HG03354 (cell line): ENCODE measurements at regions not wholly inside any gene's neighbourhood (a gene's known extent, or its start where the extent isn't known, plus 50 kb on each side); places are given as distances from the start of the nearest gene placed in this dataset.
"Not testable (repeated sequence)": the region's sequence is repeated elsewhere in the genome, so short reads cannot be mapped to it uniquely, and the experiment has no call there.

ENCODE experiments used
- ATAC-seq: cut with Tn5 transposase; IDR thresholded peaks from one replicate; pipeline ENCODE4 v1.9.1; 2021; ENCODE audit warnings: mild to moderate bottlenecking; ENCODE audit not compliant: unreplicated experiment, poor library complexity, severe bottlenecking

- ATAC-seq: no peak
These were observed 221.6 kb downstream of the NR2F1-AS1 start for GRCh38 chr5:93359296-93359959.

DNA sequence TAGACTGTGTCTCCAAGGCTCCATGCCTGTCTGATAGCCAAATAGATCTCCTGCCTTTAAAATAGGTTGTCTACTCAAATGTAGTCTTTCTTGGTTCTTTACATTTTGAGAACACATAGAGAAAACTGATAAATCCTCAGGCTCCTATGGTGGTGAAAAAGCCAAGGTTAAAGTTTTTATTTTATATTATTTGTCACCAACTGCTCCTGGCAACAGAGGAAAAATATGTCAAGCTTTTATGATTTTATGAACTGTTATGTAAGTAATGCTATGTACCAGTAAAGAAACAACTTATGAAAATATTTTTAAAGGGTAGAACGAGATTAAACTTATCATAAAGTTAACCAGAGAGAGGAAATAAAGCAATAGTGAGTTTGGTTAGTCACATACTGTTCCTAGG lies 222.8 kb downstream of the NR2F1-AS1 start:
- no peak for ATAC-seq

GRCh38 chr5:93357686-93358085 lies 223.3 kb downstream of the NR2F1-AS1 start:
- ATAC-seq: no peak

- ATAC-seq: no peak
These were observed 225.3 kb downstream of the NR2F1-AS1 start for GRCh38 chr5:93355691-93356090.

DNA sequence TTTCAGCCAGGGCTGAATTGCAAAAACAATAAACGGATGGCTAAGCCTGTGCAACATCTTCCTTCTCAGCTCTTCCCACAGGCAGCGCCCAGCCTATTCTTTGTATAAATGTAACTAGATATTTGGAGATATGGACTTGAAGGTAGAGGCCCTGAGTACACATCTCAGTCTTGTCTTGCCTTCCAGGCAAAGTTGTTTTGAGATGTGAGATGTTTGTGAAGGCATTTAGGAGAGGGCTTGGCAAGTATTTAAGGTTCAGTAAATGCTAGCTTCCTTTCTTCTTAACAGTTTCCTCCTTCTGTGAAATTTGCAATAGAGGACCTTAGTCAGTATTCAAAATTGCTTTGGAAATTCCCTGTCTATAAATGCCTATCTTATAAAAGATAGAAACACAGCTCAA lies 228.8 kb downstream of the NR2F1-AS1 start:
- ATAC-seq: no peak

- ATAC-seq: no peak
These were observed 231.4 kb downstream of the NR2F1-AS1 start for GRCh38 chr5:93349613-93350012.

DNA sequence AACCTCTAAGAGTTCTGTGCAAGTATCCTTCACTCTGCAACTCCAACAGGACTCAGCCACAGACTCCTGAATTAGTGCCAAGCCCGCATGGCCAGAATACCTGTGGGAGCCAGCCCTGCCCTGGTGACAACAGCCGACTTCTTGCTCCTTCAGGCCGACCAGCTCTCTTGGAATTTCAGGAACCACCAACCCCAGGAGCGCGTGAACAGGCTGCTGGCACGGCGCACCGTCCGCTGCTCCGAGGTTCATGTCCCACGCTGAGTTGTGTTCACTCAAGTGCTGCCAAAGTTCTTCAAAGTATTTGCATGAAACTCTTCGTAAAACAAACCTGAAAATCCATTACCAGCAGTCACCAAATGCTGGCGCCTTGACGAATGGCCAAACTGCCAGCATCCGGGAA lies 232.8 kb downstream of the NR2F1-AS1 start:
- ATAC-seq: no peak

DNA sequence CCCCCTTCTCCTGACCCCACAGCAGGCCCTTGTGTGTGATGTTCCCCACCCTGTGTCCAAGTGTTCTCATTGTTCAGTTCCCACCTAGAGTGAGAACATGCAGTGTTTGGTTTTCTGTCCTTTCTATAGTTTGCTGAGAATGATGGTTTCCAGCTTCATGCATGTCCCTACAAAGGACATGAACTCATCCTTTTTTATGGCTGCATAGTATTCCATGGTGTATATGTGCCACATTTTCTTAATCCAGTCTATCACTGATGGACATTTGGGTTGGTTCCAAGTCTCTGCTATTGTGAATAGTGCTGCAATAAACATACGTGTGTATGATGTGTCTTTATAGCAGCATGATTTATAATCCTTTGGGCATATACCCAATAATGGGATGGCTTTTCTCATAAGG lies 234.2 kb downstream of the NR2F1-AS1 start:
- ATAC-seq: not testable (repeated sequence)

- no peak for ATAC-seq
These were observed 234.7 kb downstream of the NR2F1-AS1 start for GRCh38 chr5:93346301-93346700.

- ATAC-seq: no peak
These were observed 237.4 kb downstream of the NR2F1-AS1 start for GRCh38 chr5:93343570-93343969.

DNA sequence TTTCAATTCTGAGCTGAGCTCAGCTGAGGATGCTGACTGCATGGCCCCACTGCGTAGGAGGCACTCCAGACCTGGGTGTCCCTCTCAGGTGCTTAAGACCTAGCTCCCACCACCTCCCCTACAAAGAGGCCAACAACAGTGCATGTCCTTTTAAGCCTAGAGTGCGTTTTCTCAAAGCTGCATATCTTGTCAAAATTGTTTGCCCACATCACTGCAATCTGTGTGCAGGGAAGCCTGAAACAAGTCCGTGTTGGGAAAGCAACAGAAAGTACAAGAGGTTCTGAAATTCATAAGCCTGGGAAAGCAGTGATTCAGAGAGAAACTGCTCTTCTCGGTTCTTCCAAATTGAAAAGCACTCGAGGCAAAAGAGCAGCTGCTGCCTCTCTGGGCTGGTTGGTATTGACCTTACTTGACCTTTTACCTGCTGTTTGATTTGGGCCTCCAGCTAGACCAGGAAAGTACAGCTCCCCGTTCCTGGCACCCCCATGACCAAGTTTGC lies 238.4 kb downstream of the NR2F1-AS1 start:
- ATAC-seq: no peak

- no peak for ATAC-seq
These were observed 240.1 kb downstream of the NR2F1-AS1 start for GRCh38 chr5:93340881-93341280.

- ATAC-seq: no peak
These were observed 243.9 kb downstream of the NR2F1-AS1 start for GRCh38 chr5:93337138-93337537.

- ATAC-seq: no peak
These were observed 244.5 kb downstream of the NR2F1-AS1 start for GRCh38 chr5:93336330-93337110.

GRCh38 chr5:93331863-93332262 lies 249.2 kb downstream of the NR2F1-AS1 start:
- ATAC-seq: no peak

GRCh38 chr5:93331241-93331640 lies 249.8 kb downstream of the NR2F1-AS1 start:
- ATAC-seq: no peak

- ATAC-seq: no peak
These were observed 250.5 kb downstream of the NR2F1-AS1 start for GRCh38 chr5:93330506-93330905.

GRCh38 chr5:93329756-93330155 lies 251.3 kb downstream of the NR2F1-AS1 start:
- ATAC-seq: no peak

- no peak for ATAC-seq
These were observed 252.2 kb downstream of the NR2F1-AS1 start for GRCh38 chr5:93328833-93329232.

DNA sequence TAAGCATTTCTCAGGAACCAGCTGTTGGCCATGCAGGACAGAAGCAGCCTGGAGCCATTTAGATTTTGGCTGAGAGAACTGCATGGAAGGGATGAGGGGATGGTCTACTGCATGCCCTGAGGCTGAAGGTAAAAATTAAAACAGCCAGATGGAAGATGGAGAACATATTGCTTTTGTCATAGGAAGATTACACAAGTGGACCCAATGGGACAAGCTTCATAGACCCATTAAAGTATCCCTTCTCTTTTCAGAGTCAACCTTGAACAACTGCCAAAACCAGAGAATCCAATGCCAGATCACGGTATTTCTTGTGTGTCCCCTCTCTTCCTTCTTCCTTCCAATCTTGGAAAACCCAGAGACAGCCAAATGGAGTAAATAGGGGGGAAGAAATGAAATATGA lies 253.4 kb downstream of the NR2F1-AS1 start:
- no peak for ATAC-seq

DNA sequence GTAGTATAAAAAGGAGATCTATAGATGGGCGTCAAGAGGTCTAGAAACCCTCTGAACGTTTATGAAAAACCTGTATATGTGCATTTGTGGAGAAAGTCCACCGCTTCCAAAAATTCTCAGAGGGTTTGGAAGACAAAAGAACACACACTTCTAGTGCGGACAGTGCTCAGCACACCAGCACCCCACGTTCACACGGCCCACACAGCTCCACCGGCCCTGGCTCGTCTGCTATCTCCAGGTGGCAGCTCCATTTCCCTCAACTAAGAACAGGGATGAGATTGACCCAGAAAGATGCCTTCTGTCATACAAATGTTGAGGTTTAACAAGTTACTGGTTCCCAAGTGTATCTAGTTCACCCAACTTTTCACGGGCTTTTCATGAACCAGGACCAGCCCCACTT lies 255.1 kb downstream of the NR2F1-AS1 start:
- no peak for ATAC-seq
